ENCODE measurements at regions not wholly inside any gene's neighbourhood (a gene's known extent, or its start where the extent isn't known, plus 50 kb on each side); places are given as distances from the start of the nearest gene placed in this dataset.

DNA sequence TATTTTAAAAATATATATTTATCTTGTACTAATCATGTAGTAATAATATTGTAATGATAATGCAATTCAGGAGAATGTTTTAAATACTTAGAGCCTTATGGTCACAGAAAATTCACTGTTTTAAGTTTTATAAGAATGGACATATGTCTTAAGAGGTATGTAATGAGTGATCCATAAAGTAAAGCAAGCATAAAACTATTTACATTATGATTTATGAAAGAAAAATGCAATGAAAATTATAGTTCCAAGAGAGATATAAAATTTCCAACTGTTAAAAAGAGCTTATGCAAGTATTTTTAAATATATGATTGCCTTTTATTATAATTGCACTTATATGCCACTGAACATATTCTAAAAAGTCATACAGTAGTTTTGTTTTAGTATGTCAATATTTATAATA, 157.5 kb upstream of the TARS1 start:
- TF ChIP-seq CTCF (IDR thresholded peaks at IDR 0.05) (no peak), POLR2AphosphoS5 (IDR thresholded peaks at IDR 0.05) (no peak)
